ENCODE measurements at regions not wholly inside any gene's neighbourhood (a gene's known extent, or its start where the extent isn't known, plus 50 kb on each side); places are given as distances from the start of the nearest gene placed in this dataset.

DNA sequence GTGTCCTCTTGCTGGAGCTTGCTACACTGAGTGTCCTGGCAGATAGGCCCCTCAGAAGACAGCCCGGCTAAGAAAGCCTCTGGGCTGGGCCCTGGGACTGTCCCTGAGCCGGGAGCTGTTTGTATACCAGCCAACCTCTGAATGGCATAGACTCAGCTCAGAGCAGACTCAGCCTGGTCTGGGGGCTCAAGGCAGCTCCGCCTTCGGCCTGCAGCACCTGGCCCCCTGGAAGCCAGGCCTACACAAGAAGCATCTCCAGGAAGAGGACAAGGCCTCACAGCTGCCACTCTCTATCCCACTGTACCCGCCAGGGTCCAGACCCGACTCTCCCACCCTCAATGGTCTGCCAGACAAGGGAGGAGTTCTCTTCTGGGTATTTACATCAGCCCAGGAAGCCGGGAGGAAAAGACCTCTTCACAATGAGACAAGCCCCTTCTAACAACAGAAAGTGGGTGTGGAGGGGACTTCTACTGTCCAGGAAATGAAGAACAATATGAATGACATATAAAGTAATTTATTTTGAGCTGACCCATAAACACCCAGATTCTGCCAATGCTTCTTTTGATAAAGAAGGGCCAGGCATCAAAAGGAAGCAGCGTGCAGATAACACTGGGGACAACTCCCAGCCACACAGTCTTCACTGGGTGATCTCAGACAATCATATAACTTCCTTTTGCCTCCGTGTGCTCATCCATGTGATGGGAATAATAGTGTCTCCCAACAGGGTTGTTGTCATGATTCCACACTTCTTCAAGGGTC lies 110.2 kb downstream of the TPRA1 start:
- POLR2A ChIA-PET = no interaction called here
- CTCF ChIA-PET = no interaction called here

DNA sequence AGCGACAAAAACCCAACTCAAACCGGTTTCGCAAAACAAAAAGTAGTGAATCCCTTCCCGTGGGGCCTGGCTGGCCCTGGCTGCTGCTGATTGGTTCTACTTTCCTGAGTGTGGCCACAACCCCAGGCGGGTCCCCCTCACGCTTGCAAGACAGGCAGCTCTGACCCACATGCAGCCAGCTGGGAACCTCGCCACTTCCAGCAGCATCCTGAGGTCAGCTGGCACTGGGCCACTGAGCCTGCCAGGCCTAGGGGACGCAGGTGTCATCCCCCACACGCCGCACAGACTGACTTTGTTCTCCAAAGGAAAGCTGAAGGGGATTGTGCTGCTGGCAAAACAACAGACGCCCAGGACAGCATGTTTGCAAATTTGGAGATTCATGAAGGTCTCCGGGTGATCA lies 111.1 kb downstream of the TPRA1 start:
- no peak for TF ChIP-seq CTBP1 (IDR thresholded peaks at IDR 0.05; ENCODE audit: borderline replicate concordance)
- TF ChIP-seq SUZ12 (IDR thresholded peaks at IDR 0.05) = no peak
- no peak for TF ChIP-seq LEF1 (IDR thresholded peaks at IDR 0.05; ENCODE audit: borderline replicate concordance)
- TF ChIP-seq NFRKB (IDR thresholded peaks at IDR 0.05) = no peak
- no peak for TF ChIP-seq BHLHE40 (IDR thresholded peaks at IDR 0.05; ENCODE audit: borderline replicate concordance)
- TF ChIP-seq SP1 (IDR thresholded peaks at IDR 0.05) = no peak
- TF ChIP-seq FOXA1 (IDR thresholded peaks at IDR 0.05) = no peak
- no peak for TF ChIP-seq FOXM1 (IDR thresholded peaks at IDR 0.05; ENCODE audit: borderline replicate concordance)
- no peak for TF ChIP-seq HDGF (IDR thresholded peaks at IDR 0.05; ENCODE audit: borderline replicate concordance)
- TF ChIP-seq ELF4 (IDR thresholded peaks at IDR 0.05) = no peak
- TF ChIP-seq, protein P1, sequence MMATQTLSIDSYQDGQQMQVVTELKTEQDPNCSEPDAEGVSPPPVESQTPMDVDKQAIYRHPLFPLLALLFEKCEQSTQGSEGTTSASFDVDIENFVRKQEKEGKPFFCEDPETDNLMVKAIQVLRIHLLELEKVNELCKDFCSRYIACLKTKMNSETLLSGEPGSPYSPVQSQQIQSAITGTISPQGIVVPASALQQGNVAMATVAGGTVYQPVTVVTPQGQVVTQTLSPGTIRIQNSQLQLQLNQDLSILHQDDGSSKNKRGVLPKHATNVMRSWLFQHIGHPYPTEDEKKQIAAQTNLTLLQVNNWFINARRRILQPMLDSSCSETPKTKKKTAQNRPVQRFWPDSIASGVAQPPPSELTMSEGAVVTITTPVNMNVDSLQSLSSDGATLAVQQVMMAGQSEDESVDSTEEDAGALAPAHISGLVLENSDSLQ (IDR thresholded peaks at IDR 0.05) = no peak
- no peak for TF ChIP-seq FOXK2 (IDR thresholded peaks at IDR 0.05)
- TF ChIP-seq ARNT (IDR thresholded peaks at IDR 0.05) = no peak
- TF ChIP-seq L3MBTL2 (conservative IDR thresholded peaks at IDR 0.05) = no peak
- no peak for TF ChIP-seq TARDBP (IDR thresholded peaks at IDR 0.05)
- no peak for TF ChIP-seq ZNF384 (IDR thresholded peaks at IDR 0.05)
- DNase-seq (ENCODE audit: extremely low spot score) = no peak
- CTCF ChIA-PET = no interaction called here
- POLR2A ChIA-PET = no interaction called here

More for the DNA sequence above, 110.2 kb downstream of the TPRA1 start:
- TF ChIP-seq ELF4 (IDR thresholded peaks at IDR 0.05) (no peak), CTBP1 (IDR thresholded peaks at IDR 0.05; ENCODE audit: borderline replicate concordance) (no peak), NFRKB (IDR thresholded peaks at IDR 0.05) (no peak), ZNF384 (IDR thresholded peaks at IDR 0.05) (no peak)
- no peak for DNase-seq (ENCODE audit: extremely low spot score)

DNA sequence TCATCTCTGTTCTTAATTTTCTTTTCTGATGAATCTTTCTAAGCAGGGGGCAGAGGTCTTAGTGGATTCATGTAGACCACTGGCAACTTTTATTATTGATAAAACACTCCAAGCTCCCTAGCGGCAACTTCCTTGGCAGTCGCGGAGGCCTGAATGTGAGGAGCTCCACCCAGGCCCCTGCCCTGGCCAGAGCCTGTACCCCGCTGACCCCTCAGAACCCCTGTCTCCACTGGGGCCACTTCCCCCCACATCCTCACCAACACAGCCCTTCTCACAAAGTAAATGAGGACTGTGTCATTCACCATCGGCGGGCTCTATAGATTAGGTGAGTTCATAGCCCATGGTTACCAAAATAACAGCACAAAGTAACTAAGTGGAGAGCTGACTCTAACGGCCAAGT lies 111.6 kb downstream of the TPRA1 start:
- ChIA-PET CTCF (no interaction called here), POLR2A (no interaction called here)
- TF ChIP-seq, protein P1 (IDR thresholded peaks at IDR 0.05) = no peak
- TF ChIP-seq SUZ12 (IDR thresholded peaks at IDR 0.05) (no peak), ZNF384 (IDR thresholded peaks at IDR 0.05) (no peak), SP1 (IDR thresholded peaks at IDR 0.05) (no peak), HDGF (IDR thresholded peaks at IDR 0.05; ENCODE audit: borderline replicate concordance) (no peak), L3MBTL2 (conservative IDR thresholded peaks at IDR 0.05) (no peak), ARNT (IDR thresholded peaks at IDR 0.05) (no peak), BHLHE40 (IDR thresholded peaks at IDR 0.05; ENCODE audit: borderline replicate concordance) (no peak), LEF1 (IDR thresholded peaks at IDR 0.05; ENCODE audit: borderline replicate concordance) (no peak), FOXM1 (IDR thresholded peaks at IDR 0.05; ENCODE audit: borderline replicate concordance) (no peak), TARDBP (IDR thresholded peaks at IDR 0.05) (no peak), NFRKB (IDR thresholded peaks at IDR 0.05) (no peak), FOXA1 (IDR thresholded peaks at IDR 0.05) (no peak), FOXK2 (IDR thresholded peaks at IDR 0.05) (no peak), CTBP1 (IDR thresholded peaks at IDR 0.05; ENCODE audit: borderline replicate concordance) (no peak), ELF4 (IDR thresholded peaks at IDR 0.05) (no peak)
- no peak for DNase-seq (ENCODE audit: extremely low spot score)

DNA sequence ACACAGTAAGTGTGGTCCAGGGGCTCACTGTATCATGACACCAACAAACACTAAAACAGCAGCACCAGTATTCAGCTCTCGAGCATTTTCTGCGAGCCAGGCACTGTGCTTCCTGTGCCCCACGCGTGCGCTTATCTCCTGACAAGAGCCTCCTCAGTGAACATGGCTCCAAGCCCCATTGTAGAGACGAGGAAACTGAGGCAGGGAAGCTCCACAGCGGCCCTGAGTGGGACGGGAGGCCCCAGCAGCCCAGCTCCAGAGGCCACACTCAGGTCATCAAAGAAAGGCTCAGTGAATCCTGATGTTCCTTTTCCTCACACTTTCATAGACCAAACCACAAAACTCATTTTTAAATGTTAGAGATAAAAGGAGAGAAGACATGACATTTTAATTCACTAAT lies 113.1 kb downstream of the TPRA1 start:
- POLR2A ChIA-PET = no interaction called here
- DNase-seq (ENCODE audit: extremely low spot score) = no peak
- CTCF ChIA-PET = no interaction called here
- TF ChIP-seq NFRKB (IDR thresholded peaks at IDR 0.05) (no peak), FOXK2 (IDR thresholded peaks at IDR 0.05) (no peak), CTBP1 (IDR thresholded peaks at IDR 0.05; ENCODE audit: borderline replicate concordance) (no peak), HDGF (IDR thresholded peaks at IDR 0.05; ENCODE audit: borderline replicate concordance) (no peak), LEF1 (IDR thresholded peaks at IDR 0.05; ENCODE audit: borderline replicate concordance) (no peak), SUZ12 (IDR thresholded peaks at IDR 0.05) (no peak), L3MBTL2 (conservative IDR thresholded peaks at IDR 0.05) (no peak), ARNT (IDR thresholded peaks at IDR 0.05) (no peak)
- TF ChIP-seq, protein P1 (IDR thresholded peaks at IDR 0.05) = no peak

DNA sequence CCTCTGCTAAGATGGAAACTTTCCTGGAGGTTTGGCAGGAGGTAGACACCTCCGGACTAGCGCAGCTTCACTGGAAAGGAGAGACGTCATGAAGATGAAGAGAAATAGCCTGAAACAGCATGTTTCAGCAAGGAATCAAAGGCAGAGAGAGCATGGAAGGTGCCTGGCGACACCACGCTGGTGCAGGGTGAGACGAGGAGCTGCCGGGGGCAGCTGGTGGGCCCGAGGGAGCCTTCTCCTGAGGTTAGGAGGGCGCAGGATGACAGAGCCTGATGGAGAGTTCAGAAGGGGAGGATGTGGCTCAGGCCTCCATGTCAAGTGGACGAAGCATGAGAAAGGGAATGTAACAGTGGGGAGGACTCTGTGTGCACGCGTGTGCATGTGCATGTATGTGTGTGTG lies 113.6 kb downstream of the TPRA1 start:
- DNase-seq (ENCODE audit: extremely low spot score) = no peak
- ChIA-PET POLR2A (no interaction called here), CTCF (no interaction called here)
- no peak for TF ChIP-seq ZNF384 (IDR thresholded peaks at IDR 0.05)
- TF ChIP-seq SUZ12 (IDR thresholded peaks at IDR 0.05) = no peak
- TF ChIP-seq FOXK2 (IDR thresholded peaks at IDR 0.05) = no peak

DNA sequence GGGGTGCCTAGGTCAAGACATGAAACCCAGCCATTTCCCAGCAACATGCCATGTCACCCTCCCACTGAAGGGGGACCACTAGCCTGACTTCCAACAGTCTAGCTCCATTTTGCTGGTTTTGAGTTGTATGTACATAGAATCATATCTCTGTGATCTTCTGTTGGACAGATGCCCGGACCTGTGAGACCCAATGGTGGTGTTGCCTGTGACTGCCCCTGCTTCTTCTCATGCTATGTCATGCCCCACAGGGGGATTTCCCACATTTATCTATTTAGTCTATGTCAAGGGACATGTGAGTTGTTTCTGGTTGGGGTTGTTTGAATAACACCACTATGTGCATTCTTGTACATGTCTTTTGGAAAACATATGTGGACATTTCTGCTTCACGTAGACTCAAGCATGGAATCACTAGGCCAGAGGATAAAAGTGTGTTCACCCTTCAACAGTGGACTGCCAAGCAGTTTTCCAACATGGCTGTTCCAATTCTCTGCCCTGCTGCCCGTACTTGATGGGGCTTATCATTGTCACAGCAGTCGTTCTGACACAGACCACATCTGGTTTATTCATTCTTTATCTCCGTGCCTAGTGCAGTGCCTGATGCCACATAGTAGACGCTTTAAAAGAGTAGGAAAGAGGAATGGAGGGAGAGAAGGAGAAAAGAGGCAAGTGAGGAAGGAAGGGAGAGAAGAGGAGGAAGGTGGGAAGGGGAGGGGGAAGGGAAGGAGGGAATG lies 114.4 kb downstream of the TPRA1 start:
- ChIA-PET CTCF (no interaction called here), POLR2A (no interaction called here)
- TF ChIP-seq NFRKB (IDR thresholded peaks at IDR 0.05) = no peak
- TF ChIP-seq TARDBP (IDR thresholded peaks at IDR 0.05) = no peak
- TF ChIP-seq BHLHE40 (IDR thresholded peaks at IDR 0.05; ENCODE audit: borderline replicate concordance) = no peak
- TF ChIP-seq HDGF (IDR thresholded peaks at IDR 0.05; ENCODE audit: borderline replicate concordance) = no peak
- TF ChIP-seq FOXM1 (IDR thresholded peaks at IDR 0.05; ENCODE audit: borderline replicate concordance) = no peak
- TF ChIP-seq SP1 (IDR thresholded peaks at IDR 0.05) = no peak
- TF ChIP-seq, protein P1 (IDR thresholded peaks at IDR 0.05) = no peak
- no peak for TF ChIP-seq ELF4 (IDR thresholded peaks at IDR 0.05)
- no peak for TF ChIP-seq L3MBTL2 (conservative IDR thresholded peaks at IDR 0.05)
- no peak for TF ChIP-seq CTBP1 (IDR thresholded peaks at IDR 0.05; ENCODE audit: borderline replicate concordance)
- TF ChIP-seq SUZ12 (IDR thresholded peaks at IDR 0.05) = no peak
- no peak for TF ChIP-seq LEF1 (IDR thresholded peaks at IDR 0.05; ENCODE audit: borderline replicate concordance)
- TF ChIP-seq ZNF384 (IDR thresholded peaks at IDR 0.05) = no peak
- TF ChIP-seq ARNT (IDR thresholded peaks at IDR 0.05) = no peak
- TF ChIP-seq FOXA1 (IDR thresholded peaks at IDR 0.05) = no peak
- no peak for TF ChIP-seq FOXK2 (IDR thresholded peaks at IDR 0.05)
- DNase-seq (ENCODE audit: extremely low spot score) = no peak

Data from HEK293T (cell line).